ENCODE measurements at regions not wholly inside any gene's neighbourhood (a gene's known extent, or its start where the extent isn't known, plus 50 kb on each side); places are given as distances from the start of the nearest gene placed in this dataset.
"Not testable (repeated sequence)": the region's sequence is repeated elsewhere in the genome, so short reads cannot be mapped to it uniquely, and the experiment has no call there.

GRCh38 chr4:188781655-188782054, 642.4 kb downstream of the TRIML1 start:
- DNase-seq (ENCODE audit: low read depth in 2 of 2) = peak in 1 of 2 donors; percentile 22

GRCh38 chr4:188783175-188783574, 643.9 kb downstream of the TRIML1 start:
- no peak for DNase-seq (ENCODE audit: low read depth in 2 of 2)
- TF ChIP-seq, protein P1, sequence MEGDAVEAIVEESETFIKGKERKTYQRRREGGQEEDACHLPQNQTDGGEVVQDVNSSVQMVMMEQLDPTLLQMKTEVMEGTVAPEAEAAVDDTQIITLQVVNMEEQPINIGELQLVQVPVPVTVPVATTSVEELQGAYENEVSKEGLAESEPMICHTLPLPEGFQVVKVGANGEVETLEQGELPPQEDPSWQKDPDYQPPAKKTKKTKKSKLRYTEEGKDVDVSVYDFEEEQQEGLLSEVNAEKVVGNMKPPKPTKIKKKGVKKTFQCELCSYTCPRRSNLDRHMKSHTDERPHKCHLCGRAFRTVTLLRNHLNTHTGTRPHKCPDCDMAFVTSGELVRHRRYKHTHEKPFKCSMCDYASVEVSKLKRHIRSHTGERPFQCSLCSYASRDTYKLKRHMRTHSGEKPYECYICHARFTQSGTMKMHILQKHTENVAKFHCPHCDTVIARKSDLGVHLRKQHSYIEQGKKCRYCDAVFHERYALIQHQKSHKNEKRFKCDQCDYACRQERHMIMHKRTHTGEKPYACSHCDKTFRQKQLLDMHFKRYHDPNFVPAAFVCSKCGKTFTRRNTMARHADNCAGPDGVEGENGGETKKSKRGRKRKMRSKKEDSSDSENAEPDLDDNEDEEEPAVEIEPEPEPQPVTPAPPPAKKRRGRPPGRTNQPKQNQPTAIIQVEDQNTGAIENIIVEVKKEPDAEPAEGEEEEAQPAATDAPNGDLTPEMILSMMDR (conservative IDR thresholded peaks at IDR 0.05 in 1 of 2, IDR thresholded peaks at IDR 0.05 in 1 of 2; ENCODE audit: low read depth in 1 of 2, low read length in 2 of 2) = no peak
- TF ChIP-seq EZH2 (IDR thresholded peaks at IDR 0.05; ENCODE audit: low read length, missing control alignments) = no peak

More at GRCh38 chr4:188781655-188782054, 642.4 kb downstream of the TRIML1 start:
- Histone ChIP-seq H2AFZ (ENCODE audit: low read length) (no peak overlapping the region), H3K4me1 (ENCODE audit: control insufficient read depth, extremely low read depth, insufficient read depth, low read length) (peaks cover 3% of the 10 kb centered on the region), H3K27ac (ENCODE audit: insufficient read depth, low read length) (no peak overlapping the region), H3K9ac (ENCODE audit: insufficient read depth, low read length) (no peak overlapping the region), H3K27me3 (ENCODE audit: control insufficient read depth, insufficient read depth, low read length) (no peaks in the 10 kb centered on the region), H3K9me3 (ENCODE audit: control insufficient read depth, insufficient read depth, low read depth, low read length) (no peaks in the 10 kb centered on the region), H4K20me1 (ENCODE audit: control insufficient read depth, extremely low read depth, insufficient read depth, low read length) (no peaks in the 10 kb centered on the region), H3K79me2 (ENCODE audit: control insufficient read depth, insufficient read depth, low read length) (no peaks in the 10 kb centered on the region), H3K4me2 (ENCODE audit: extremely low read depth, insufficient read depth, low read length) (no peak overlapping the region), H3K36me3 (ENCODE audit: control insufficient read depth, insufficient read depth, low read length) (no peaks in the 10 kb centered on the region), H3K4me3 (replicated peaks in 1 of 4; ENCODE audit: control extremely low read depth in 1 of 4, insufficient read depth in 1 of 4, low read depth in 3 of 4, low read length in 4 of 4) (no peak overlapping the region)
- TF ChIP-seq, protein P1 (conservative IDR thresholded peaks at IDR 0.05 in 1 of 2, IDR thresholded peaks at IDR 0.05 in 1 of 2; ENCODE audit: low read depth in 1 of 2, low read length in 2 of 2) = peak; percentile 39 to 59
- no peak for TF ChIP-seq EZH2 (IDR thresholded peaks at IDR 0.05; ENCODE audit: low read length, missing control alignments)

GRCh38 chr4:188783606-188784160, 644.4 kb downstream of the TRIML1 start:
- Histone ChIP-seq H3K27me3 (ENCODE audit: control insufficient read depth, insufficient read depth, low read length) (no peaks in the 10 kb centered on the region), H3K36me3 (ENCODE audit: control insufficient read depth, insufficient read depth, low read length) (no peaks in the 10 kb centered on the region), H3K4me3 (replicated peaks in 1 of 4; ENCODE audit: control extremely low read depth in 1 of 4, insufficient read depth in 1 of 4, low read depth in 3 of 4, low read length in 4 of 4) (no peak overlapping the region), H3K79me2 (ENCODE audit: control insufficient read depth, insufficient read depth, low read length) (no peaks in the 10 kb centered on the region), H3K4me2 (ENCODE audit: extremely low read depth, insufficient read depth, low read length) (no peak overlapping the region), H3K4me1 (ENCODE audit: control insufficient read depth, extremely low read depth, insufficient read depth, low read length) (no peaks in the 10 kb centered on the region), H2AFZ (ENCODE audit: low read length) (no peak overlapping the region), H3K9ac (ENCODE audit: insufficient read depth, low read length) (no peak overlapping the region), H3K9me3 (ENCODE audit: control insufficient read depth, insufficient read depth, low read depth, low read length) (no peaks in the 10 kb centered on the region), H4K20me1 (ENCODE audit: control insufficient read depth, extremely low read depth, insufficient read depth, low read length) (no peaks in the 10 kb centered on the region), H3K27ac (ENCODE audit: insufficient read depth, low read length) (no peak overlapping the region)
- no peak for TF ChIP-seq EZH2 (IDR thresholded peaks at IDR 0.05; ENCODE audit: low read length, missing control alignments)
- TF ChIP-seq, protein P1 (conservative IDR thresholded peaks at IDR 0.05 in 1 of 2, IDR thresholded peaks at IDR 0.05 in 1 of 2; ENCODE audit: low read depth in 1 of 2, low read length in 2 of 2) = no peak
- DNase-seq (ENCODE audit: low read depth in 2 of 2) = peak in 1 of 2 donors; percentile 5

More at GRCh38 chr4:188783175-188783574, 643.9 kb downstream of the TRIML1 start:
- H3K9ac ChIP-seq (ENCODE audit: insufficient read depth, low read length) = no peak overlapping the region
- H4K20me1 ChIP-seq (ENCODE audit: control insufficient read depth, extremely low read depth, insufficient read depth, low read length) = no peaks in the 10 kb centered on the region
- H3K79me2 ChIP-seq (ENCODE audit: control insufficient read depth, insufficient read depth, low read length) = no peaks in the 10 kb centered on the region
- H3K27ac ChIP-seq (ENCODE audit: insufficient read depth, low read length) = no peak overlapping the region
- H3K36me3 ChIP-seq (ENCODE audit: control insufficient read depth, insufficient read depth, low read length) = no peaks in the 10 kb centered on the region
- H3K4me3 ChIP-seq (replicated peaks in 1 of 4; ENCODE audit: control extremely low read depth in 1 of 4, insufficient read depth in 1 of 4, low read depth in 3 of 4, low read length in 4 of 4) = no peak overlapping the region
- no peaks in the 10 kb centered on the region for H3K27me3 ChIP-seq (ENCODE audit: control insufficient read depth, insufficient read depth, low read length)
- peaks cover 3% of the 10 kb centered on the region for H3K4me1 ChIP-seq (ENCODE audit: control insufficient read depth, extremely low read depth, insufficient read depth, low read length)
- H3K9me3 ChIP-seq (ENCODE audit: control insufficient read depth, insufficient read depth, low read depth, low read length) = no peaks in the 10 kb centered on the region
- no peak overlapping the region for H3K4me2 ChIP-seq (ENCODE audit: extremely low read depth, insufficient read depth, low read length)
- H2AFZ ChIP-seq (ENCODE audit: low read length) = no peak overlapping the region

GRCh38 chr4:188796600-188796999, 657.4 kb downstream of the TRIML1 start:
- not testable (repeated sequence) for H3K36me3 ChIP-seq (ENCODE audit: control insufficient read depth, insufficient read depth, low read length); DNase-seq (ENCODE audit: low read depth in 2 of 2); H3K4me1 ChIP-seq (ENCODE audit: control insufficient read depth, extremely low read depth, insufficient read depth, low read length); H3K27me3 ChIP-seq (ENCODE audit: control insufficient read depth, insufficient read depth, low read length); H3K9me3 ChIP-seq (ENCODE audit: control insufficient read depth, insufficient read depth, low read depth, low read length); H3K27ac ChIP-seq (ENCODE audit: insufficient read depth, low read length); H3K9ac ChIP-seq (ENCODE audit: insufficient read depth, low read length); H3K4me3 ChIP-seq (replicated peaks in 1 of 4; ENCODE audit: control extremely low read depth in 1 of 4, insufficient read depth in 1 of 4, low read depth in 3 of 4, low read length in 4 of 4); H3K79me2 ChIP-seq (ENCODE audit: control insufficient read depth, insufficient read depth, low read length); H2AFZ ChIP-seq (ENCODE audit: low read length); H3K4me2 ChIP-seq (ENCODE audit: extremely low read depth, insufficient read depth, low read length); H4K20me1 ChIP-seq (ENCODE audit: control insufficient read depth, extremely low read depth, insufficient read depth, low read length)

DNA sequence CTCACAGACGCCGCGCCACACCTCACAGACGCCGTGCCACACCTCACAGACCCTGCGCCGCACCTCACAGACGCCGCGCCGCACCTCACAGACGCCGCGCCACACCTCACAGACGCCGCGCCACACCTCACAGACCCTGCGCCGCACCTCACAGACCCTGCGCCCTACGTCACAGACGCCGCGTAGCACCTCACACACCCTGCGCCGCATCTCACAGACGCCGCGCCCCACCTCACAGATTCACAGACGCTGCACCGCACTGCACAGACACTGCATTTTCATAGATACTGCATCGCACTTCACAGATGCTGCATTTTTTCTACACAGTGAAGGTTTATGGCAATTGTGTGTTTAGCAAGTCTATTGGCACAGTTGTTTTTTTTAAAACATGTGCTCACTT, 657.8 kb downstream of the TRIML1 start:
- H2AFZ ChIP-seq (ENCODE audit: low read length); H3K4me2 ChIP-seq (ENCODE audit: extremely low read depth, insufficient read depth, low read length); H3K79me2 ChIP-seq (ENCODE audit: control insufficient read depth, insufficient read depth, low read length); H4K20me1 ChIP-seq (ENCODE audit: control insufficient read depth, extremely low read depth, insufficient read depth, low read length); H3K27ac ChIP-seq (ENCODE audit: insufficient read depth, low read length); H3K4me3 ChIP-seq (replicated peaks in 1 of 4; ENCODE audit: control extremely low read depth in 1 of 4, insufficient read depth in 1 of 4, low read depth in 3 of 4, low read length in 4 of 4); H3K36me3 ChIP-seq (ENCODE audit: control insufficient read depth, insufficient read depth, low read length); H3K4me1 ChIP-seq (ENCODE audit: control insufficient read depth, extremely low read depth, insufficient read depth, low read length); H3K9me3 ChIP-seq (ENCODE audit: control insufficient read depth, insufficient read depth, low read depth, low read length); H3K9ac ChIP-seq (ENCODE audit: insufficient read depth, low read length); DNase-seq (ENCODE audit: low read depth in 2 of 2); H3K27me3 ChIP-seq (ENCODE audit: control insufficient read depth, insufficient read depth, low read length): not testable (repeated sequence)

Measured in fibroblast of lung (primary cell).